ENCODE measurements at regions not wholly inside any gene's neighbourhood (a gene's known extent, or its start where the extent isn't known, plus 50 kb on each side); places are given as distances from the start of the nearest gene placed in this dataset.

DNA sequence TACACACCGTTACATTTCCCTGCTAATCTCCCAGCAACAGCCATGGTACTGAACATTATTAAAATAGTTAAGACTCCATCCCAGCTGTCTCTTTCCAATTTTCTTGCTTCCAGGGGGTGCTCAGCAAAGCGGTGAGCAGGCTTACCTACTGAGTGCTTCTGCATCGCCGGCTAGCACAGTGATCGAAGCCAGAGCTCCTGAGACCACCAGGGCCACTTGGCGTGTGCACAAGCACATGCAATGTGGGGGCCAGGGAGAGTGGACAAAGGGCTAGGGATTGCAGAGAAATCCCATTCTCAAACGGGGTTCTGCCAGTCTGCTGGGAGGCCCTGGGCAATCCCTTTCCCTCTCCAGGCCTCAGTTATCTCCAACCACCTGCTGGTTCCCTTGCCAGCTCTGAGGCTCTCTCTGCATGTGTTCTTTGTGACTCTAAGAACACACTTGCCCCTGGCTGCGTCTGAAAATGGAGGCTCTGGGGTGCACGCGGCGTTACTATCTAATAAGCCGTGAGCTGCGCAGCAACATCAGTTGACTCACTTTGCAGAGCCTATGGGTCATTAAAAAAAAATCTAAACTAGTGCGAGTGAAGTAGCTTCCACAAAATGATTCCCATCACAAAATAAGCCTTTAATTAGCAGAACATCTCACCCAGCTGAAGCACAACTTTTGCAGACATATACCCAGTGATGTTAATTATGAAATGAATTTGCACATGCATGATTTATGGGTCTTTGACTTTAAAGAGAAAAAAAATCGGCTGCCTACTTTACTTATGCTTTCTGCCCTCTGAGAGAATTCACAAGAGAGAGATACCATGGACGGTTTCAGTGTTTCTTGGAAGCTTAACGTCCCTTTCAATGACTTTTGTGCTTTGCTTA lies 271.5 kb downstream of the TLE3 start:
- no peak for DNase-seq

DNA sequence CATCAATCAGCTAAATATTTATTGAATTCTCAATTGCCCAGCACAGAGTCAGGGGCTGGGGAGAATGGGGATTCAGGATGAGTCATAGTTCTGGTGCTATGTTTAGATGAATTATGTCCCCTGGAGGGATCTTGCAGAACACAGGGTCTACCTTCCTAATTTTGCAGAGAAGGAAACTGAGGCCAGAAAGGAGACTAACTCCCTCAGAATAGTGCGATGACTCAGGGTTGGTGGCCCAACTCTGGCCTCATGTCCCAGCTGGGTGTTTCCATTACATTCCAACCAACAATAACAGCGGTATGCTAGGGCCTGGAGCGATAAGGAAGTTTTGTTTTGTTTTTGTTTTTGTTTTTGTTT lies 270.9 kb downstream of the TLE3 start:
- DNase-seq: no peak

- DNase-seq: no peak
Measured at GRCh38 chr15:69827751-69828150, 270.0 kb downstream of the TLE3 start.

GRCh38 chr15:69828181-69828828 lies 269.4 kb downstream of the TLE3 start:
- DNase-seq: no peak

- no peak for DNase-seq
Measured at GRCh38 chr15:69829974-69830373, 267.7 kb downstream of the TLE3 start.

DNA sequence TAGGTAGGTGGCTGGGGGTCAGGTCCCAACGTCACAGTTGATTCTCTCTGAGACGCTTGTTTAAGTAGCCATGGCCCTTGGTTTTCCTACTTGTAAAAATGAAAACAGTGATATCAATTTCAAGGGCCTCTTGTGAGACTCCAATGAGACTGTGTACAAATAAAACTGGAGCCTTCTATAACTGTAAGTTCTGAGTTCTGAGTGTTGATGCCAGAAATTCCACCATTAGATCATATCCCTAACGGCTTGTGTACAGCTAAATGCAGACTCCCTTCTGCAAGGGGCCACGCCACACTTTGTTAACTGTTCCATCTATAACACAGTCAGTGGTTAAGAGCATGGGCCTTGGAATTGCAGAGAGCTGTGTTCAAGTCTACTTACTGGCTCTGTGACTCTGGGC lies 267.3 kb downstream of the TLE3 start:
- no peak for DNase-seq

GRCh38 chr15:69830876-69831275 lies 266.8 kb downstream of the TLE3 start:
- no peak for DNase-seq

DNA sequence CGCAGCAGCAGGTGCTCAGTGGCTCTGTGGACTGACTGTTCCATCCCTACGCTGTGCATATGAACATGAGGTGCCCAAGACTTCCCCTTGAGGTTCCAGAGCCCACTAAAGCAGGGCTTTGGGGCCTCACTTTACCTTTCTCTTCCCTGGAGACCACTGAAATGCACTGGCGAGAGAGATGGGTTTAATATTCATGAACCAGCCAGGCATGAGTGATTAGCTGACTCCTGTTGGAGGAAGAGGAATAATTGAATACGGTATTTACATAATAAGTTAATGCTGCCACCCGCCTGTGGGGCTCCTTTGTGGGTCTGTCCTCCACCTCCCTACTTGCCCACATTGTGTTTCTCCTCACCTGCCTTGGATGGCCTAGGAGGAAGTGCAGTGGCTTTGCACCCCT lies 263.4 kb downstream of the TLE3 start:
- no peak for DNase-seq

DNA sequence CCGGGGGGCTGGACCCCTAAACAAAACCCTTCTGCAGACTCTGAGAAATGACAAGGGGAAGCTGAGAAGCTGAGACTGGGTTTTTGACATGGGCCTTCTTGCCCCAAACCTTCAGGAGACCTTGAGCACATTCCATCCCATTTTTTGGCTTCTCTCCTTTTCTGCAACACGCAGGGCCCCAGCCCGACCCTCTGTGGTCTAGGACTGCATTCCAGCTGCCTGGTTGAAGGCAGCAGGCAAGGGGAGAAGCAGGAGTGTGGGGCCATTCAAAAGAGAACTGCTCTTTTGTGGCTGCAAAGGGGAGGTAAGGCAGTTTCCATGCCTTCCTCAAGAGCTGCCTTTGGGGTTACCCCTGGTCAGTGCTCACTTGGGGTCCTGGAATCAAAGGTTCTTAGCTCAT lies 263.0 kb downstream of the TLE3 start:
- no peak for DNase-seq

DNA sequence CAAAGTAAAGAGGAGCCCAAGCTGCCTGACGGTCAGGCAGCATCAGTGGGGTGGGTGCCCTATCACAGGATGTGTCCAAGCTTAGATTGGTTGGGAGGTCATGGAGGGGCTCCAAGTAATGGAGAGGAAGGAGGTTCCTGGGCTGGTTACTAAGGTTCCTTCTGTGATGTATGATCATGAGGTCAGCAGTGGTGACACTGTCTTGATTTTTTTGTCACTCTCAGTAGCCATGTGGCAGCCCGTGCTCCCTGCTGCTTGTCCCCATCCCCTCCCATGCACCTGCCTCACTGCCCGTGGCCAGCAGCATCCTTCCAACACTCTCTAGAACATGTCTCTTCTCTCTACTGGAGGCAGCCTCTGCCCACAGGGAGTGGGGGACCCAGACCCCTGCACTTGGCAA lies 261.7 kb downstream of the TLE3 start:
- DNase-seq: no peak

DNA sequence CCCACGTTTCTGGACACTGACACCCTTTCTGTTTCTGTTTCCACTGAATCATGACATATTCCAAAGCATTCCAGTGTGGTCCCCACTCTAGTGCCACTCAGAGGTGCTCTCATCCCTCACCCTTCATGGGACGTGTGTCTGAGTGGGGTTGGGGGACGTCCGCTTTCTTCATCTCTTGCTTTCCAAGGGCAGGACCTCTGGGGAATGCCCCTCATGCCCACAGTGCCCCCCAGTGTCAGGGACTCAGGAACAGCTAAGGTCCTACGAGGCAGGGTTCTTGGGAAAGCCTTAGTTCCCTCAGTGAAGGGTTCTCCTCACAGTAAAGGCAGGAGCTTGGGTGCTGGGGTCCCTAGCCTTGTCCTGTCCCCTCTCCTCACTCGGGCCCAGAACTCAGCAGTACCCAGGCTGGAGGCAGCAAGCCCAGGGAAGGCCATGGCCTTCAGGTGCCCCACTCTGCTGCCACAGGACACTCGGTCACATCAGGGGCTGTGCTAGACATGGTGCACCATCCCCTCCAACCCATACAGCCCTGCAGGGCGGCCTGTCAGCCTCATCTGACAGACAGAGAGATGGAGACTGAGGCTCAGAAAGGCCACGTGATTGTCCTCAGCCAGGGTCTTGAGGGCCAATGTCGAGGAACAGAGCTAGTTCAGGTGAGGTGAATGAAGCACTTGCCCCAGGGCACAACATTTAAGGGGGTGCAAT lies 261.0 kb downstream of the TLE3 start:
- no peak for DNase-seq

DNA sequence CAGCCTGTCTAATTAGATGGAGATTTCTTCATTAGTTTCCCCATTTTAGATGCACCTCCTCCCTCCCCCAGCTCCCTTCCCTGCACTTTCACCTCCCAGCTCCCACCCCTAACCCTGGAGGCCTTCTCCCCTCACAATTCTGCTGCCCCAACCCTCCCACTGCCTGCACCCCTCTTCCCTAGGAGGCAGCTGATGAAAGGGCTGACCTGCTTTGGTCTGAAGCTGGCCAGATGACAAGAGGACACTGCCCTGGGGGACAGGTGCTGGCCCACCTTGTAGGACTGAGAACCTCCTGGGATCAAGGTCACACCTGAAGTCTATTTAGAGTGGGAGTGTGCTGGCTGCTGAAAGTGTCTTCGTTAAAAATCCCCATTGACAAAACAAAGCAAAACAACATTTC lies 259.4 kb downstream of the TLE3 start:
- no peak for DNase-seq

- no peak for DNase-seq
Measured at GRCh38 chr15:69838994-69839393, 258.7 kb downstream of the TLE3 start.

DNA sequence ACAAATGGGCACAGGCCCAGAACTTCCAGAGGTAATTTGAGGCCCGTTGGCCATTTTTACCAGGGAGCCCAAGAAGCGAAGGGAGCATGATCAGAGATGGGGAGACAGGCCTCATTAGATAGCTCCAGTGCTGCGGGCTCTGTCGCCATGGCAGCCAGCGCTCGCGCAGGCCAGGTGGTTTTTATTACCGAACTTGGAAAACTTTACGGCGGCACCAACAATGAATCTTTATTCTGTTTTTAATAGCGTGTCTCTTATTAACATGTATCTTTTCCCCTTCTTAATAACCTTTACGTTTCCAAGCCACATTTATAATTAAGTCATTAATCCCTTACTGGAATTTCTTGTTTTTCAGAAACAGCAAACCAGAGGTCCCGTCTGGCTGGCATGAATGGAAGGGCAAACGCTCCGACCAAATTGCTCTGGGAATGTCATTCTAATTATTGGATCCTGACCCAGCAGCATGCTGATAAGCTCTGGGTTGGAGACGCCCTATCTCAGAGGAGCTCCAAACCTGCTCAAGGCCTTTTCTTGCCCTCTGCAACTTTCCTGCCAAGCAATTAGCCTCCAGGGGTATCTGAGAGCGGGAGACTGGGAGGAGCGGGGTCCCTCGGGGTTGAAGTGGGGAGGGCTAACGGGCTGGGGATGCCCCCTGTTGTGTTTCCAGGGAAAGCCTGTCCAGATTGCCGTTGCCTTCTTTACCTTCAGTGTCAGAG lies 256.4 kb downstream of the TLE3 start:
- no peak for DNase-seq

DNA sequence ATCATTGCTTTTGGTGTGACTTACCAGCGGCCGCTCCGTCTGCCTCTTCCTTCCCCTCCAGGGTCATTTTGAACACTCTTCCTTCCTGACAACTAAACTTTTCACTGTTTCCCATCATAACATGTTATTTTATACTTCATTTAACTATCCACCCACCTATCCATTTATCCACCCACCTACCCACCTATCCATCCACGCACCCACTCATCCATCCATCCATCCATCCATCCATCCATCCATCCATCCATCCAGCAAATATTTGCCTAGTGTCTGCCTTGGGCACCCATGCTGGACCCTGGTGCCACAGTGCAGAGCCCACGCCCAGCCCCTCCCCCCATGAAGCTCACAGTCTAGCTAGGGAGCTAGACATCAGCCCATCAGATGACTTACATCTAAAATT lies 254.9 kb downstream of the TLE3 start:
- no peak for DNase-seq

DNA sequence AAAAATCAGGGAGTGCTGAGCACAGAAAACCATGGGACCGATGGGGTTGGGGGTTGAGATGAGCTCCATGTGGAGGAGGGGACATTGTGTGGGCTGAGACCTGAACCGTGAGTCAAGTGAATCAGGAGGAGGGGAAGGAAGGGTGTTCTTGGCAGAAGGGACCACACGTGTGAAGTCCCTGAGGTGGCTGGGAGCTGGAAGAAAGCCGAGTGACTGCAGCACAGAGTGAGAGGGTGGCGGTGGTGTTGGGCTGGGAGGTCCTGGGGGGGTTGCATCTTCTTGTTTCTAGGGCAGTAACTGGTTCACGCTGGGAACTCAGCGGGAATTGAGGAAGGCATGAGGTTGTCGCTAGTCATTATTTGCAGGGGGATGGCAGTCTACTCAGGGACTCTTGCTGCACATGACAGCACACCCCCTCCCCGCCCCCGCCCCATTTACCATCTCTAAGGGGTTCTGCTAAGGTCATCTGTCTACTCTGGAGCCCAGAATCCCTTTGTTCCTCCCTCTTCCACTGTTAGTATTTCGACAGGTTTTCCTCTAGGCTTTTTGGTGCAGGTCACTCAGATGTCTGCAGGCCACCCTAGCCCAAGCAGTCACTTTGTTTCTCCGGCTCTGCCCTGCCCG lies 254.3 kb downstream of the TLE3 start:
- DNase-seq: no peak

DNA sequence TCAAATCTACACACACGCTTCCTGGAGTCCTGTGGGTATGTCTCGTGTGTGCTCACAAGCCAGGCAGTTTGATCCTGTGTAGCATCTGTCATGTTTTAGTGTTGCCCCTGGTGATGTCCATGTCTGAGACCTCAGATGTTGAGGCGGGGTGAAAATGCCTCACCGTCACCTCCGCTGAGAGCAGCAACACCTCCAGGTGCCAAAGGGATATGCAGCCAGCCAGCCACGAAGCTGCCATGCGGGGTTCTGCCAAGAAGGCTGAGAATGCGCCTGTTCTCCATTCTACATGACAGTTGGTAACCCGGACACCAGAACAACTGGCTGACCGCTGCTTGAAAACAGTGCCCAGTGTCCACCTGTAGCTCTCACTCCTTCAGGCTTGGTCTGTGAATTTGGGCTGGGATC lies 253.8 kb downstream of the TLE3 start:
- no peak for DNase-seq

- no peak for DNase-seq
Measured at GRCh38 chr15:69845159-69845558, 252.6 kb downstream of the TLE3 start.

DNA sequence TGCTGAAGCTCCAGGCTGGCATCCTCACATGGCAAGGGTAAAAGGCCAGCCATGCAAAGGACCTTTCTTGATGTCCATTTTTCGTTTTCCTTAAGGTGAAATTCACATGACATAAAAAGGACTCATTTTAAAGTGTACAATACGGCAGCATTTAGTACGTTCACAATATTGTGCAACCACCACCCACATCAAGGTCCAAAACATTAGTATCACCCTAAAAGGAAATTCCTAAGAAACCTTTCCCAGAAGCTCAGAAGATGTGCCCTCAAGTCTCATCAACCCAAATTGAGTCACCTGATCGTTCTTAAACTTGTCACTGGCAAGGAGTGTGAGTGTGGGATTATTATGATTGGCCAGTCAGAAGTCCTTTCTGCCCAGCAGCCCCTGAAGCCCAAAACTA lies 250.1 kb downstream of the TLE3 start:
- no peak for DNase-seq

- DNase-seq: no peak
Measured at GRCh38 chr15:69848096-69848495, 249.6 kb downstream of the TLE3 start.

- DNase-seq: no peak
Measured at GRCh38 chr15:69848551-69849231, 249.0 kb downstream of the TLE3 start.

- DNase-seq: no peak
Measured at GRCh38 chr15:69849232-69849610, 248.5 kb downstream of the TLE3 start.

Measured in GOT3 (cell line).